Embryonic facial prominence (tissue), 1 donor: ENCODE measurements at regions not wholly inside any gene's neighbourhood (a gene's known extent, or its start where the extent isn't known, plus 50 kb on each side); places are given as distances from the start of the nearest gene placed in this dataset.

Source experiments
- DNase-seq: peaks from one replicate; pipeline ENCODE4 v3.0.0-alpha.2; 2016; ENCODE audit errors: extremely low spot score

GRCh38 chr7:33661430-33662160 is 243.7 kb upstream of the BMPER start:
- no peak for DNase-seq

- no peak for DNase-seq
Observed at GRCh38 chr7:33666531-33666930, 238.8 kb upstream of the BMPER start.

GRCh38 chr7:33667196-33667595 is 238.1 kb upstream of the BMPER start:
- DNase-seq, result no peak

GRCh38 chr7:33669251-33669670 is 236.1 kb upstream of the BMPER start:
- no peak for DNase-seq

GRCh38 chr7:33671531-33672262 is 233.6 kb upstream of the BMPER start:
- no peak for DNase-seq

- DNase-seq, result no peak
Observed at GRCh38 chr7:33673029-33673700, 232.2 kb upstream of the BMPER start.

- no peak for DNase-seq
Observed at GRCh38 chr7:33674804-33675411, 230.4 kb upstream of the BMPER start.

- no peak for DNase-seq
Observed at GRCh38 chr7:33677556-33677955, 227.8 kb upstream of the BMPER start.

GRCh38 chr7:33678569-33679335 is 226.6 kb upstream of the BMPER start:
- DNase-seq, result no peak

GRCh38 chr7:33680682-33681081 is 224.7 kb upstream of the BMPER start:
- DNase-seq, result no peak

- no peak for DNase-seq
Observed at GRCh38 chr7:33685503-33685902, 219.8 kb upstream of the BMPER start.

GRCh38 chr7:33685981-33686683 is 219.2 kb upstream of the BMPER start:
- DNase-seq, result no peak

GRCh38 chr7:33687625-33688024 is 217.7 kb upstream of the BMPER start:
- no peak for DNase-seq

- DNase-seq, result no peak
Observed at GRCh38 chr7:33691180-33691579, 214.2 kb upstream of the BMPER start.

- no peak for DNase-seq
Observed at GRCh38 chr7:33692956-33693355, 212.4 kb upstream of the BMPER start.

GRCh38 chr7:33694006-33694405 is 211.3 kb upstream of the BMPER start:
- DNase-seq, result no peak

- DNase-seq, result no peak
Observed at GRCh38 chr7:33697616-33698015, 207.7 kb upstream of the BMPER start.

- no peak for DNase-seq
Observed at GRCh38 chr7:33698041-33698440, 207.3 kb upstream of the BMPER start.

GRCh38 chr7:33698692-33699128 is 206.6 kb upstream of the BMPER start:
- DNase-seq, result no peak

- no peak for DNase-seq
Observed at GRCh38 chr7:33700001-33700899, 205.1 kb upstream of the BMPER start.
